SK-N-SH treated with all-trans-retinoic acid at 6 μM for 48 hours (cell line): ENCODE measurements at regions not wholly inside any gene's neighbourhood (a gene's known extent, or its start where the extent isn't known, plus 50 kb on each side); places are given as distances from the start of the nearest gene placed in this dataset.

Source experiments
- CREB5 ChIP-seq: fragments of 250-450 bp; sonication (Bioruptor Pico); IDR thresholded peaks from 2 replicates; pipeline ENCODE4 v1.5.1; 2020; ENCODE audit warnings: low read depth, mild to moderate bottlenecking, moderate library complexity
- ESRRG ChIP-seq: fragments of 250-450 bp; sonication (Bioruptor Pico); IDR thresholded peaks from 2 replicates; pipeline ENCODE4 v1.6.1; 2021; ENCODE audit warnings: mild to moderate bottlenecking
- ZFP30 ChIP-seq: fragments of 450-650 bp; formaldehyde crosslinking; IDR thresholded peaks from 2 replicates; pipeline ENCODE4 v1.5.0; 2022; ENCODE audit warnings: mild to moderate bottlenecking, moderate library complexity
- ZNF565 ChIP-seq: fragments of 450-650 bp; formaldehyde crosslinking; conservative IDR thresholded peaks from 2 replicates; pipeline ENCODE4 v1.5.0; 2020; ENCODE audit warnings: low read depth, mild to moderate bottlenecking, moderate library complexity
- ZNF8 ChIP-seq: fragments of 450-650 bp; formaldehyde crosslinking; IDR thresholded peaks from 2 replicates; pipeline ENCODE4 v1.5.0; 2020; ENCODE audit warnings: mild to moderate bottlenecking, moderate library complexity

- TF ChIP-seq ZNF565: no peak
- no peak for TF ChIP-seq ZNF8 (CRISPR knock-in tag)
- TF ChIP-seq ZFP30 (CRISPR knock-in tag): no peak
- no peak for TF ChIP-seq CREB5
- TF ChIP-seq ESRRG: no peak
Observed at GRCh38 chr5:38719403-38719802, 126.4 kb upstream of the OSMR start.
